K562 (cell line): ENCODE measurements at regions not wholly inside any gene's neighbourhood (a gene's known extent, or its start where the extent isn't known, plus 50 kb on each side); places are given as distances from the start of the nearest gene placed in this dataset.

ENCODE experiments used
- ATAC-seq: fragments of 200-7000 bp; cut with Tn5 transposase; 3 replicates; pipeline ENCODE4 v1.9.1; 2020; ENCODE audit warnings: moderate library complexity
- BruUV-seq: library from RNA; stranded (reverse); fragments of 400-500 nt; replicated peaks from 2 replicates; lab custom pipeline; 2021; lab: Mats Ljungman, UMichigan
- CTCF ChIA-PET: fragments of 300-600 bp; formaldehyde crosslinking; extraction: SDS; loops from one replicate; lab custom pipeline; 2021; ENCODE audit warnings: low intra/inter-chr PET ratio; lab: Yijun Ruan, JAX
- POLR2A ChIA-PET: fragments of 300-600, 350-650 bp; sonication (Branson Sonifier 250); formaldehyde crosslinking; extraction: SDS; loops from one replicate; lab custom pipeline; 2021; ENCODE audit warnings: antibody characterized with exemption, inconsistent platforms; lab: Yijun Ruan, JAX
- DNase-seq, 4 experiments: peaks; one replicate each; pipeline versions ENCODE4 v3.0.0 to v3.0.0-alpha.2; 2011 to 2018; ENCODE audit warnings: low spot score in 3 of 4, mixed read lengths in 3 of 4; ENCODE audit errors: extremely low read depth in 1 of 4
- FAIRE-seq: peaks from 2 replicates; lab custom pipeline; 2011; peaks lifted over from hg19 to GRCh38; lab: Jason Lieb, UNC
- H2AFZ ChIP-seq: 2 replicates; pipeline ENCODE4 v1.6.0; 2011; ENCODE audit warnings: low read depth, low read length, control low read depth, inconsistent platforms
- H3K27ac ChIP-seq: fragments of 200-600 bp; 3 replicates; pipeline ENCODE4 v1.8.0; 2011; ENCODE audit warnings: low read depth, mild to moderate bottlenecking, control low read depth, inconsistent platforms, low read length, moderate library complexity, mixed read lengths; ENCODE audit errors: extremely low read depth
- H3K27me3 ChIP-seq, 2 experiments: fragments of 300-600 bp in 1 of 2; 2 replicates in 1 of 2; 3 replicates in 1 of 2; pipeline versions ENCODE4 v1.6.0 to v1.8.0; 2011; ENCODE audit warnings: inconsistent platforms in 2 of 2, low read length in 2 of 2, mild to moderate bottlenecking in 1 of 2, mixed read lengths in 1 of 2, moderate library complexity in 1 of 2; ENCODE audit not compliant: control insufficient read depth in 2 of 2, insufficient read depth in 2 of 2
- H3K36me3 ChIP-seq: fragments of 300-600 bp; 3 replicates; pipeline ENCODE4 v1.8.0; 2011; ENCODE audit warnings: mild to moderate bottlenecking, low read length, inconsistent platforms; ENCODE audit not compliant: control insufficient read depth, insufficient read depth
- H3K4me1 ChIP-seq, 2 experiments: fragments of 200-600 bp in 1 of 2; replicated peaks in 1 of 2; 2 replicates in 1 of 2; 3 replicates in 1 of 2; pipeline versions ENCODE4 v1.5.1 to v1.8.0; 2011; ENCODE audit warnings: inconsistent platforms in 2 of 2, low read length in 2 of 2, mild to moderate bottlenecking in 1 of 2, mixed read lengths in 1 of 2, moderate library complexity in 1 of 2; ENCODE audit not compliant: control insufficient read depth in 2 of 2, insufficient read depth in 2 of 2
- H3K4me2 ChIP-seq: 2 replicates; pipeline ENCODE4 v1.6.1; 2011; ENCODE audit warnings: low read length, control low read depth, inconsistent platforms, mixed read lengths; ENCODE audit not compliant: insufficient read depth
- H3K4me3 ChIP-seq: fragments of 200-600 bp; sonication (generic), shearing (Covaris generic); 2 replicates; pipeline ENCODE4 v1.5.1; 2016; ENCODE audit warnings: control low read depth, inconsistent platforms
- H3K79me2 ChIP-seq: fragments of 200-600 bp; 3 replicates; pipeline ENCODE4 v1.8.0; 2011; ENCODE audit warnings: low read length, inconsistent platforms; ENCODE audit not compliant: control insufficient read depth, insufficient read depth
- H3K9ac ChIP-seq, 2 experiments: 2 replicates each; pipeline versions ENCODE4 v1.6.0 to v1.6.1; 2011; ENCODE audit warnings: low read depth in 2 of 2, low read length in 2 of 2, control low read depth in 1 of 2, inconsistent platforms in 1 of 2, mild to moderate bottlenecking in 1 of 2, mixed read lengths in 1 of 2; ENCODE audit not compliant: insufficient read depth in 1 of 2
- H3K9me1 ChIP-seq: one replicate; pipeline ENCODE4 v1.6.0; 2011; ENCODE audit warnings: inconsistent platforms, mild to moderate bottlenecking, low read length, moderate library complexity; ENCODE audit not compliant: control insufficient read depth, insufficient read depth
- H3K9me3 ChIP-seq: replicated peaks from 2 replicates; pipeline ENCODE4 v1.5.1; 2011; ENCODE audit warnings: low read depth, low read length, inconsistent platforms; ENCODE audit not compliant: control insufficient read depth, insufficient read depth
- H4K20me1 ChIP-seq: replicated peaks from 2 replicates; pipeline ENCODE4 v1.6.1; 2011; ENCODE audit warnings: low read length, inconsistent platforms, mixed read lengths; ENCODE audit not compliant: control insufficient read depth, insufficient read depth
- DNMT1 ChIP-seq: fragments of 450-650 bp; IDR thresholded peaks from 2 replicates; pipeline ENCODE4 v1.6.1; 2016; ENCODE audit warnings: antibody characterized with exemption, mild to moderate bottlenecking
- ELF1 ChIP-seq: fragments of 200-800 bp; sonication (Bioruptor generic); IDR thresholded peaks from 2 replicates; pipeline ENCODE4 v1.6.1; 2016; ENCODE audit warnings: missing genetic modification characterization, missing compliant biosample characterization
- PKNOX1 ChIP-seq: fragments of 450-650 bp; IDR thresholded peaks from 2 replicates; pipeline ENCODE4 v1.6.1; 2016
- PPARD ChIP-seq: fragments of 250-450 bp; sonication (Bioruptor Pico); IDR thresholded peaks from 2 replicates; pipeline ENCODE4 v1.8.0; 2022; ENCODE audit warnings: inconsistent platforms, mild to moderate bottlenecking, moderate library complexity
- SMAD2 ChIP-seq: fragments of 150-350 bp; IDR thresholded peaks from 2 replicates; pipeline ENCODE4 v1.6.1; 2014; ENCODE audit warnings: low read depth, mild to moderate bottlenecking, low read length
- SP2 ChIP-seq: IDR thresholded peaks from 2 replicates; pipeline ENCODE4 v1.6.1; 2011; ENCODE audit warnings: mild to moderate bottlenecking, low read depth, low read length, moderate library complexity; ENCODE audit not compliant: poor library complexity, severe bottlenecking; ENCODE audit errors: extremely low read depth
- ZNF197 ChIP-seq: fragments of 200-800 bp; sonication (Bioruptor generic); IDR thresholded peaks from 2 replicates; pipeline ENCODE4 v1.6.1; 2016; ENCODE audit warnings: low read depth, missing genetic modification characterization, missing compliant biosample characterization
- ZNF717 ChIP-seq: fragments of 250-450 bp; sonication (Bioruptor Pico); IDR thresholded peaks from 2 replicates; pipeline ENCODE4 v1.5.0; 2021
- ZZZ3 ChIP-seq: fragments of 450-650 bp; IDR thresholded peaks from 2 replicates; pipeline ENCODE4 v1.6.1; 2016; ENCODE audit warnings: antibody characterized with exemption, mild to moderate bottlenecking, moderate library complexity
- WGBS: fragments of 100-300 bp; shearing (Covaris generic); methylation state at CpG from one replicate; pipeline ENCODE4 v1.1.6; 2016; ENCODE audit warnings: low coverage, mixed read lengths; ENCODE audit not compliant: insufficient coverage; ENCODE audit errors: missing lambda C conversion rate; 5-methylcytosine and 5-hydroxymethylcytosine counted together
- in situ Hi-C: fragments of 300-500 bp; cut with MboI; formaldehyde crosslinking; loops from 4 replicates; pipeline ENCODE4 v1.15.0; 2018; ENCODE audit warnings: inconsistent platforms, mixed read lengths
- intact Hi-C: fragments of 100-400 bp; cut with micrococcal nuclease; formaldehyde crosslinking; loops from 2 replicates; pipeline ENCODE4 v1.14.2; 2022
- TF ChIP-seq, protein P1 (sequence below): fragments of 150-350 bp; conservative IDR thresholded peaks from 2 replicates; pipeline ENCODE4 v1.6.1; 2014; ENCODE audit warnings: low read length

DNA sequence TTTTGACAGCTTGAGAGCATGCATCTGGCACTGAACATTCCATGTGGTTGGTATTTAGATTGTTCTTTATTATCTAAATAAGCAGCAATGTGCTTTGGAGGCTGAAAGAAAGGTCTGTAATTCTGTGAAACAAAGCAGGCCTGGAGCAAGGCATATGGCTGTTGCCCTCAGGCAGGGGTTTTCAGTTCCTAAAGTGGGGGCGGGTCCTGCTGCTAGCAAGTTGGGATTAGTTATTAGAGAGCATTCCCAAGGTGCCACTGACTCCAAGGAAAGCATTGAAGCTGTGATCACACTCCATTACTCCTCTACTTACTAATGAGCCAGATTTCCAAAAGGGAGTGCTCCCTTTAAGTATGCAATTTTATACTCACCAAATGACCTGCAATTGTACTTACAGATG lies 432.2 kb downstream of the OLFM4 start:
- ATAC-seq, result no peak
- CTCF ChIA-PET, result no interaction called here
- DNase-seq, result no peak
- Histone ChIP-seq H3K4me3 (no peak overlapping the region), H3K9me1 (no peaks in the 10 kb centered on the region), H3K79me2 (no peaks in the 10 kb centered on the region), H2AFZ (no peak overlapping the region), H3K9me3 (no peaks in the 10 kb centered on the region), H3K27ac (no peak overlapping the region), H3K27me3 (no peaks in the 10 kb centered on the region), H3K4me2 (no peak overlapping the region), H3K9ac (no peak overlapping the region), H4K20me1 (no peaks in the 10 kb centered on the region), H3K36me3 (no peaks in the 10 kb centered on the region), H3K4me1 (no peaks in the 10 kb centered on the region)
- POLR2A ChIA-PET, result no interaction called here
- in situ Hi-C loops (no loop called here), intact Hi-C loops (no loop called here)
- BruUV-seq, result no TSS peak
- no CpG with 5 or more reads among the region's 1 CpG for WGBS
- TF ChIP-seq ZNF197 (CRISPR knock-in tag) (no peak), ELF1 (tag) (no peak), PKNOX1 (no peak), ZZZ3 (no peak), ZNF717 (CRISPR knock-in tag) (no peak), DNMT1 (no peak), SMAD2 (no peak), PPARD (CRISPR knock-in tag) (no peak), SP2 (no peak)
- TF ChIP-seq, protein P1, sequence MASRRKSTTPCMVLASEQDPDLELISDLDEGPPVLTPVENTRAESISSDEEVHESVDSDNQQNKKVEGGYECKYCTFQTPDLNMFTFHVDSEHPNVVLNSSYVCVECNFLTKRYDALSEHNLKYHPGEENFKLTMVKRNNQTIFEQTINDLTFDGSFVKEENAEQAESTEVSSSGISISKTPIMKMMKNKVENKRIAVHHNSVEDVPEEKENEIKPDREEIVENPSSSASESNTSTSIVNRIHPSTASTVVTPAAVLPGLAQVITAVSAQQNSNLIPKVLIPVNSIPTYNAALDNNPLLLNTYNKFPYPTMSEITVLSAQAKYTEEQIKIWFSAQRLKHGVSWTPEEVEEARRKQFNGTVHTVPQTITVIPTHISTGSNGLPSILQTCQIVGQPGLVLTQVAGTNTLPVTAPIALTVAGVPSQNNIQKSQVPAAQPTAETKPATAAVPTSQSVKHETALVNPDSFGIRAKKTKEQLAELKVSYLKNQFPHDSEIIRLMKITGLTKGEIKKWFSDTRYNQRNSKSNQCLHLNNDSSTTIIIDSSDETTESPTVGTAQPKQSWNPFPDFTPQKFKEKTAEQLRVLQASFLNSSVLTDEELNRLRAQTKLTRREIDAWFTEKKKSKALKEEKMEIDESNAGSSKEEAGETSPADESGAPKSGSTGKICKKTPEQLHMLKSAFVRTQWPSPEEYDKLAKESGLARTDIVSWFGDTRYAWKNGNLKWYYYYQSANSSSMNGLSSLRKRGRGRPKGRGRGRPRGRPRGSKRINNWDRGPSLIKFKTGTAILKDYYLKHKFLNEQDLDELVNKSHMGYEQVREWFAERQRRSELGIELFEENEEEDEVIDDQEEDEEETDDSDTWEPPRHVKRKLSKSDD, result no peak
- FAIRE-seq, result no peak
